K562 (cell line): ENCODE measurements at regions not wholly inside any gene's neighbourhood (a gene's known extent, or its start where the extent isn't known, plus 50 kb on each side); places are given as distances from the start of the nearest gene placed in this dataset.

Experiments
- CEBPB ChIP-seq: fragments of 450-650 bp; IDR thresholded peaks from 2 replicates; pipeline ENCODE4 v1.6.1; 2016; ENCODE audit warnings: missing genetic modification characterization, missing compliant biosample characterization
- EP300 ChIP-seq: IDR thresholded peaks from 2 replicates; pipeline ENCODE4 v1.6.1; 2012; ENCODE audit warnings: low read length, improper control_type of control experiment
- HDAC2 ChIP-seq: fragments of 450-650 bp; IDR thresholded peaks from 2 replicates; pipeline ENCODE4 v1.6.1; 2016; ENCODE audit warnings: mild to moderate bottlenecking
- HNRNPL ChIP-seq: fragments of 200-400 bp; formaldehyde crosslinking; IDR thresholded peaks from 2 replicates; pipeline ENCODE4 v1.6.1; 2017; ENCODE audit warnings: low read depth, mild to moderate bottlenecking, low read length
- HNRNPUL1 ChIP-seq: fragments of 200-400 bp; formaldehyde crosslinking; IDR thresholded peaks from 2 replicates; pipeline ENCODE4 v1.6.1; 2017; ENCODE audit warnings: low read length
- RBM22 ChIP-seq: fragments of 200-400 bp; formaldehyde crosslinking; IDR thresholded peaks from 2 replicates; pipeline ENCODE4 v1.6.1; 2018; ENCODE audit warnings: low read length, low read depth; ENCODE audit not compliant: poor library complexity, severe bottlenecking
- RFX5 ChIP-seq: IDR thresholded peaks from 2 replicates; pipeline ENCODE4 v1.6.1; 2011; ENCODE audit warnings: low read depth, mild to moderate bottlenecking, improper control_type of control experiment, low read length
- YY1 ChIP-seq, 3 experiments: IDR thresholded peaks; 2 replicates each; pipeline ENCODE4 v1.6.1; 2011; ENCODE audit warnings: low read length in 2 of 3, mild to moderate bottlenecking in 2 of 3, moderate library complexity in 2 of 3, borderline replicate concordance in 1 of 3, control low read depth in 1 of 3, low read depth in 1 of 3; ENCODE audit not compliant: insufficient read depth in 3 of 3, insufficient replicate concordance in 2 of 3, control insufficient read depth in 1 of 3, insufficient read length in 1 of 3; ENCODE audit errors: extremely low read depth in 1 of 3
- ZNF778 ChIP-seq: fragments of 450-650 bp; formaldehyde crosslinking; IDR thresholded peaks from 2 replicates; pipeline ENCODE4 v1.4.0; 2020; ENCODE audit warnings: mild to moderate bottlenecking, moderate library complexity
- TF ChIP-seq, protein P1 (sequence below): fragments of 250-450 bp; sonication (Bioruptor Pico); IDR thresholded peaks from 2 replicates; pipeline ENCODE4 v1.8.0; 2022; ENCODE audit warnings: moderate library complexity, mild to moderate bottlenecking, inconsistent platforms
- TF ChIP-seq, protein P2 (sequence below), 3 experiments: IDR thresholded peaks in 2 of 3; conservative IDR thresholded peaks in 1 of 3; 2 replicates each; pipeline ENCODE4 v1.5.1; 2011 to 2012; ENCODE audit warnings: low read length in 3 of 3, mild to moderate bottlenecking in 3 of 3, control low read depth in 2 of 3, improper control_type of control experiment in 1 of 3, inconsistent platforms in 1 of 3, low read depth in 1 of 3, mixed read lengths in 1 of 3, moderate library complexity in 1 of 3; ENCODE audit not compliant: insufficient read depth in 2 of 3
- TF ChIP-seq, protein P3 (sequence below): sonication (generic); formaldehyde crosslinking; IDR thresholded peaks from 2 replicates; pipeline ENCODE4 v1.8.0; 2022; ENCODE audit warnings: missing genetic modification reagents, mild to moderate bottlenecking, borderline replicate concordance
- TF ChIP-seq, protein P4 (sequence below): fragments of 450-650 bp; IDR thresholded peaks from 2 replicates; pipeline ENCODE4 v1.6.1; 2016; ENCODE audit warnings: borderline replicate concordance

DNA sequence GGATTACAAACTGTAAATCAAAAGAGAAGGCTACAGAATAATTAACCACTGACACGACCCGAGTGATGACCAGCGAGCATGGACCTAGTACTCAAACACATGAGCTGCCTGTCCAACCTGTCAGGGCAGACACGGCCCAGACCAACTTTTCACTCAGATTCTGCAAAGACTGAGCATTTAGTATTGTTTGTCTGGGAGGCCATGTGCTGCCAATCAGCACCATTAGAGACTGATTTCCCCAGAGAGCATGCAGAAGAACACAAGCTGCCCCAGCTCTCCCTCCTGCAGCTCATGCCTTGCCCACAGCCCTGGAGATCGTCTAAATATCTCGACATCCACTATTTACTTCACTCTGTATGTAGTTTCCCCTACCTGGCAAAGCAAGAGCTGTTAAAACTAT, 172.6 kb upstream of the INHBA start:
- TF ChIP-seq, protein P1, sequence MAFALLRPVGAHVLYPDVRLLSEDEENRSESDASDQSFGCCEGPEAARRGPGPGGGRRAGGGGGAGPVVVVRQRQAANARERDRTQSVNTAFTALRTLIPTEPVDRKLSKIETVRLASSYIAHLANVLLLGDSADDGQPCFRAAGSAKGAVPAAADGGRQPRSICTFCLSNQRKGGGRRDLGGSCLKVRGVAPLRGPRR (CRISPR knock-in tag): no peak
- TF ChIP-seq HNRNPUL1 (no peak), YY1 (IDR thresholded peaks at IDR 0.05; ENCODE audit: borderline replicate concordance in 1 of 3, control insufficient read depth in 1 of 3, extremely low read depth in 1 of 3, insufficient read depth in 3 of 3, insufficient read length in 1 of 3, insufficient replicate concordance in 2 of 3, low read depth in 1 of 3, low read length in 2 of 3) (no peak), EP300 (no peak), RFX5 (no peak), RBM22 (no peak), HNRNPL (no peak), HDAC2 (no peak), CEBPB (no peak), ZNF778 (no peak)
- TF ChIP-seq, protein P2, sequence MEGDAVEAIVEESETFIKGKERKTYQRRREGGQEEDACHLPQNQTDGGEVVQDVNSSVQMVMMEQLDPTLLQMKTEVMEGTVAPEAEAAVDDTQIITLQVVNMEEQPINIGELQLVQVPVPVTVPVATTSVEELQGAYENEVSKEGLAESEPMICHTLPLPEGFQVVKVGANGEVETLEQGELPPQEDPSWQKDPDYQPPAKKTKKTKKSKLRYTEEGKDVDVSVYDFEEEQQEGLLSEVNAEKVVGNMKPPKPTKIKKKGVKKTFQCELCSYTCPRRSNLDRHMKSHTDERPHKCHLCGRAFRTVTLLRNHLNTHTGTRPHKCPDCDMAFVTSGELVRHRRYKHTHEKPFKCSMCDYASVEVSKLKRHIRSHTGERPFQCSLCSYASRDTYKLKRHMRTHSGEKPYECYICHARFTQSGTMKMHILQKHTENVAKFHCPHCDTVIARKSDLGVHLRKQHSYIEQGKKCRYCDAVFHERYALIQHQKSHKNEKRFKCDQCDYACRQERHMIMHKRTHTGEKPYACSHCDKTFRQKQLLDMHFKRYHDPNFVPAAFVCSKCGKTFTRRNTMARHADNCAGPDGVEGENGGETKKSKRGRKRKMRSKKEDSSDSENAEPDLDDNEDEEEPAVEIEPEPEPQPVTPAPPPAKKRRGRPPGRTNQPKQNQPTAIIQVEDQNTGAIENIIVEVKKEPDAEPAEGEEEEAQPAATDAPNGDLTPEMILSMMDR (IDR thresholded peaks at IDR 0.05 in 2 of 3, conservative IDR thresholded peaks at IDR 0.05 in 1 of 3; ENCODE audit: insufficient read depth in 2 of 3, low read depth in 1 of 3, low read length in 3 of 3): no peak
- TF ChIP-seq, protein P3, sequence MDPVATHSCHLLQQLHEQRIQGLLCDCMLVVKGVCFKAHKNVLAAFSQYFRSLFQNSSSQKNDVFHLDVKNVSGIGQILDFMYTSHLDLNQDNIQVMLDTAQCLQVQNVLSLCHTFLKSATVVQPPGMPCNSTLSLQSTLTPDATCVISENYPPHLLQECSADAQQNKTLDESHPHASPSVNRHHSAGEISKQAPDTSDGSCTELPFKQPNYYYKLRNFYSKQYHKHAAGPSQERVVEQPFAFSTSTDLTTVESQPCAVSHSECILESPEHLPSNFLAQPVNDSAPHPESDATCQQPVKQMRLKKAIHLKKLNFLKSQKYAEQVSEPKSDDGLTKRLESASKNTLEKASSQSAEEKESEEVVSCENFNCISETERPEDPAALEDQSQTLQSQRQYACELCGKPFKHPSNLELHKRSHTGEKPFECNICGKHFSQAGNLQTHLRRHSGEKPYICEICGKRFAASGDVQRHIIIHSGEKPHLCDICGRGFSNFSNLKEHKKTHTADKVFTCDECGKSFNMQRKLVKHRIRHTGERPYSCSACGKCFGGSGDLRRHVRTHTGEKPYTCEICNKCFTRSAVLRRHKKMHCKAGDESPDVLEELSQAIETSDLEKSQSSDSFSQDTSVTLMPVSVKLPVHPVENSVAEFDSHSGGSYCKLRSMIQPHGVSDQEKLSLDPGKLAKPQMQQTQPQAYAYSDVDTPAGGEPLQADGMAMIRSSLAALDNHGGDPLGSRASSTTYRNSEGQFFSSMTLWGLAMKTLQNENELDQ (CRISPR knock-in tag): no peak
- TF ChIP-seq, protein P4, sequence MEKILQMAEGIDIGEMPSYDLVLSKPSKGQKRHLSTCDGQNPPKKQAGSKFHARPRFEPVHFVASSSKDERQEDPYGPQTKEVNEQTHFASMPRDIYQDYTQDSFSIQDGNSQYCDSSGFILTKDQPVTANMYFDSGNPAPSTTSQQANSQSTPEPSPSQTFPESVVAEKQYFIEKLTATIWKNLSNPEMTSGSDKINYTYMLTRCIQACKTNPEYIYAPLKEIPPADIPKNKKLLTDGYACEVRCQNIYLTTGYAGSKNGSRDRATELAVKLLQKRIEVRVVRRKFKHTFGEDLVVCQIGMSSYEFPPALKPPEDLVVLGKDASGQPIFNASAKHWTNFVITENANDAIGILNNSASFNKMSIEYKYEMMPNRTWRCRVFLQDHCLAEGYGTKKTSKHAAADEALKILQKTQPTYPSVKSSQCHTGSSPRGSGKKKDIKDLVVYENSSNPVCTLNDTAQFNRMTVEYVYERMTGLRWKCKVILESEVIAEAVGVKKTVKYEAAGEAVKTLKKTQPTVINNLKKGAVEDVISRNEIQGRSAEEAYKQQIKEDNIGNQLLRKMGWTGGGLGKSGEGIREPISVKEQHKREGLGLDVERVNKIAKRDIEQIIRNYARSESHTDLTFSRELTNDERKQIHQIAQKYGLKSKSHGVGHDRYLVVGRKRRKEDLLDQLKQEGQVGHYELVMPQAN: no peak
